B cell (primary cell): ENCODE measurements at regions not wholly inside any gene's neighbourhood (a gene's known extent, or its start where the extent isn't known, plus 50 kb on each side); places are given as distances from the start of the nearest gene placed in this dataset.

Experiments
- ATAC-seq: fragments of 200-7000 bp; cut with Tn5 transposase; one replicate; pipeline ENCODE4 v1.10.0; 2021; ENCODE audit warnings: low read depth, mild to moderate bottlenecking, moderate number of reproducible peaks, moderate library complexity
- CTCF ChIA-PET: fragments of 350-600 bp; sonication (Branson Sonifier 250); formaldehyde crosslinking; loops from one replicate; lab custom pipeline; 2021; ENCODE audit warnings: antibody characterized with exemption, inconsistent platforms; lab: Charles Lee
- POLR2A ChIA-PET: fragments of 350-600 bp; sonication (Branson Sonifier 250); formaldehyde crosslinking; loops from one replicate; lab custom pipeline; 2021; ENCODE audit warnings: antibody characterized with exemption; lab: Charles Lee
- DNase-seq: peaks from one replicate; pipeline ENCODE4 v3.0.0; 2013
- H2AFZ ChIP-seq: 2 replicates; pipeline ENCODE4 v1.6.1; 2012; ENCODE audit warnings: mild to moderate bottlenecking, low read depth, low read length; ENCODE audit not compliant: insufficient read depth, poor library complexity, severe bottlenecking
- H3K27ac ChIP-seq, 2 donors: 1 replicate in 1 of 2; 2 replicates in 1 of 2; pipeline ENCODE4 v1.5.1; 2012 to 2013; ENCODE audit warnings: low read length in 2 of 2, mild to moderate bottlenecking in 2 of 2, moderate library complexity in 1 of 2
- H3K27me3 ChIP-seq, 4 experiments: fragments of 200-600 bp in 1 of 4; sonication (generic) in 1 of 4; replicated peaks in 1 of 4; 1 replicate in 2 of 4; 2 replicates in 2 of 4; pipeline versions ENCODE4 v1.6.1 to v1.7.0; 2013 to 2016; ENCODE audit warnings: low read length in 3 of 4, mild to moderate bottlenecking in 2 of 4, mixed read lengths in 1 of 4, moderate library complexity in 1 of 4; ENCODE audit not compliant: insufficient read depth in 4 of 4, control insufficient read depth in 3 of 4; ENCODE audit errors: control extremely low read depth in 1 of 4
- H3K36me3 ChIP-seq, 2 experiments: replicated peaks in 1 of 2; 1 replicate in 1 of 2; 2 replicates in 1 of 2; pipeline versions ENCODE4 v1.6.1 to v1.7.1; 2013; ENCODE audit warnings: low read length in 1 of 2; ENCODE audit not compliant: insufficient read depth in 2 of 2, control insufficient read depth in 1 of 2; ENCODE audit errors: control extremely low read depth in 1 of 2, extremely low read depth in 1 of 2
- H3K4me1 ChIP-seq, 2 donors: fragments of 200-600 bp in 1 of 2; sonication (generic) in 1 of 2; 1 replicate in 1 of 2; 2 replicates in 1 of 2; pipeline versions ENCODE4 v1.5.1 to v1.6.1; 2013 to 2017; ENCODE audit warnings: low read length in 2 of 2; ENCODE audit not compliant: control insufficient read depth in 2 of 2, insufficient read depth in 2 of 2
- H3K4me2 ChIP-seq: replicated peaks from 2 replicates; pipeline ENCODE3; 2012; ENCODE audit warnings: mild to moderate bottlenecking, low read depth, low read length; ENCODE audit not compliant: poor library complexity, severe bottlenecking
- H3K4me3 ChIP-seq, 5 experiments: fragments of 200-600 bp in 1 of 5; sonication (generic) in 1 of 5; 1 replicate in 3 of 5; 2 replicates in 2 of 5; pipeline versions ENCODE4 v1.5.1 to v1.7.0; 2011 to 2016; ENCODE audit warnings: low read length in 4 of 5, mild to moderate bottlenecking in 4 of 5, low read depth in 2 of 5, control low read depth in 1 of 5, moderate library complexity in 1 of 5; ENCODE audit not compliant: insufficient read depth in 1 of 5; ENCODE audit errors: control extremely low read depth in 1 of 5, extremely low read depth in 1 of 5
- H3K79me2 ChIP-seq: fragments of 200-600 bp; sonication (generic); one replicate; pipeline ENCODE4 v1.6.0; 2016; ENCODE audit warnings: low read length; ENCODE audit not compliant: control insufficient read depth, insufficient read depth
- H3K9ac ChIP-seq: fragments of 200-600 bp; sonication (generic); 2 replicates; pipeline ENCODE4 v1.6.1; 2017; ENCODE audit warnings: mild to moderate bottlenecking, low read length, moderate library complexity
- H3K9me3 ChIP-seq, 3 donors: one replicate each; pipeline versions ENCODE4 v1.6.1 to v1.7.1; 2013; ENCODE audit warnings: low read length in 2 of 3; ENCODE audit not compliant: control insufficient read depth in 2 of 3, insufficient read depth in 1 of 3; ENCODE audit errors: control extremely low read depth in 1 of 3
- H4K20me1 ChIP-seq: 2 replicates; pipeline ENCODE4 v1.6.0; 2012; ENCODE audit warnings: mild to moderate bottlenecking, low read length; ENCODE audit not compliant: insufficient read depth, control insufficient read depth, poor library complexity, severe bottlenecking
- H3K27ac Mint-ChIP-seq: one replicate; pipeline ENCODE4 v1.8.0; 2021; ENCODE audit warnings: mixed read lengths
- H3K27me3 Mint-ChIP-seq: one replicate; pipeline ENCODE4 v1.8.0; 2021; ENCODE audit warnings: mixed read lengths
- H3K4me1 Mint-ChIP-seq: one replicate; pipeline ENCODE4 v1.8.0; 2021; ENCODE audit warnings: mixed read lengths
- H3K4me3 Mint-ChIP-seq: one replicate; pipeline ENCODE4 v1.8.0; 2021; ENCODE audit warnings: mixed read lengths
- H3K9me3 Mint-ChIP-seq: one replicate; pipeline ENCODE4 v1.8.0; 2022; ENCODE audit warnings: mixed read lengths; ENCODE audit not compliant: insufficient read depth
- CTCF ChIP-seq: fragments of 200-600 bp; IDR thresholded peaks from one replicate; pipeline ENCODE4 v1.8.0; 2022; ENCODE audit warnings: antibody characterized with exemption, mild to moderate bottlenecking
- EZH2 ChIP-seq: IDR thresholded peaks from 2 replicates; pipeline ENCODE4 v1.6.1; 2012; ENCODE audit warnings: borderline replicate concordance, low read depth, mild to moderate bottlenecking, moderate library complexity, low read length; ENCODE audit not compliant: insufficient read depth, poor library complexity, severe bottlenecking
- WGBS: methylation state at CpG from one replicate; pipeline ENCODE4 v1.1.5; 2013; ENCODE audit warnings: missing lambda C conversion rate; ENCODE audit not compliant: insufficient coverage; 5-methylcytosine and 5-hydroxymethylcytosine counted together
- intact Hi-C: fragments of 100-400 bp; cut with micrococcal nuclease; formaldehyde crosslinking; loops from one replicate; pipeline ENCODE4 v1.10.0; 2022

GRCh38 chr1:219713981-219714381, 101.1 kb upstream of the ZC3H11B start:
- Histone ChIP-seq H3K4me1 (no peaks in the 10 kb centered on the region), H3K79me2 (no peaks in the 10 kb centered on the region), H2AFZ (no peak overlapping the region), H3K27ac (no peak overlapping the region), H4K20me1 (no peaks in the 10 kb centered on the region), H3K4me3 (no peak overlapping the region), H3K9me3 (peaks cover 0 to 1% (median 0%) of the 10 kb centered on the region in 3 donors), H3K4me2 (no peak overlapping the region), H3K27me3 (no peaks in the 10 kb centered on the region), H3K36me3 (no peaks in the 10 kb centered on the region), H3K9ac (no peak overlapping the region)
- no peak for ATAC-seq
- intact Hi-C loops = no loop called here
- Mint-ChIP-seq H3K27ac (no peak overlapping the region), H3K4me3 (no peak overlapping the region), H3K27me3 (peaks cover 3% of the 10 kb centered on the region), H3K4me1 (no peaks in the 10 kb centered on the region), H3K9me3 (no peaks in the 10 kb centered on the region)
- no peak for DNase-seq
- 100% methylated on average over 1 of the region's 4 CpGs for WGBS
- POLR2A ChIA-PET = no interaction called here
- CTCF ChIA-PET = no interaction called here
- TF ChIP-seq EZH2 (no peak), CTCF (no peak)

GRCh38 chr1:219712506-219712905, 99.6 kb upstream of the ZC3H11B start:
- Histone ChIP-seq H2AFZ (no peak overlapping the region), H3K4me3 (no peak overlapping the region), H4K20me1 (no peaks in the 10 kb centered on the region), H3K4me2 (no peak overlapping the region), H3K27me3 (no peaks in the 10 kb centered on the region), H3K27ac (no peak overlapping the region), H3K4me1 (no peaks in the 10 kb centered on the region), H3K79me2 (no peaks in the 10 kb centered on the region), H3K9ac (no peak overlapping the region), H3K36me3 (no peaks in the 10 kb centered on the region), H3K9me3 (peaks cover 0 to 1% (median 0%) of the 10 kb centered on the region in 3 donors)
- no peaks in the 10 kb centered on the region for H3K4me1 Mint-ChIP-seq
- ChIA-PET CTCF (no interaction called here), POLR2A (no interaction called here)
- intact Hi-C loops = no loop called here
- no peak for DNase-seq
- ATAC-seq = no peak
- H3K9me3 Mint-ChIP-seq = no peaks in the 10 kb centered on the region
- WGBS = 86% methylated on average over 2 of the region's 4 CpGs
- H3K27ac Mint-ChIP-seq = no peak overlapping the region
- H3K27me3 Mint-ChIP-seq = no peaks in the 10 kb centered on the region
- TF ChIP-seq CTCF (no peak), EZH2 (no peak)
- no peak overlapping the region for H3K4me3 Mint-ChIP-seq
